Fibroblast of lung (primary cell): ENCODE measurements at regions not wholly inside any gene's neighbourhood (a gene's known extent, or its start where the extent isn't known, plus 50 kb on each side); places are given as distances from the start of the nearest gene placed in this dataset.

Experiments
- DNase-seq, 2 donors: peaks; one replicate each; pipeline versions ENCODE4 v3.0.0 to v3.0.0-alpha.2; 2010; ENCODE audit warnings: low read depth in 2 of 2
- H2AFZ ChIP-seq: 2 replicates; pipeline ENCODE4 v1.5.1; 2012; ENCODE audit warnings: low read length, control low read depth, inconsistent platforms
- H3K27ac ChIP-seq: 2 replicates; pipeline ENCODE4 v1.5.1; 2011; ENCODE audit warnings: low read length, control low read depth; ENCODE audit not compliant: insufficient read depth
- H3K27me3 ChIP-seq: 2 replicates; pipeline ENCODE4 v1.5.1; 2011; ENCODE audit warnings: mild to moderate bottlenecking, low read length; ENCODE audit not compliant: control insufficient read depth, insufficient read depth
- H3K36me3 ChIP-seq: 2 replicates; pipeline ENCODE4 v1.5.1; 2011; ENCODE audit warnings: low read length; ENCODE audit not compliant: control insufficient read depth, insufficient read depth
- H3K4me1 ChIP-seq: 2 replicates; pipeline ENCODE4 v1.5.1; 2011; ENCODE audit warnings: low read length; ENCODE audit not compliant: control insufficient read depth, insufficient read depth; ENCODE audit errors: extremely low read depth
- H3K4me2 ChIP-seq: 2 replicates; pipeline ENCODE4 v1.5.1; 2011; ENCODE audit warnings: low read length, control low read depth; ENCODE audit not compliant: insufficient read depth; ENCODE audit errors: extremely low read depth
- H3K4me3 ChIP-seq, 4 experiments: fragments of 200-600 bp in 1 of 4; sonication (generic) in 1 of 4; replicated peaks in 1 of 4; 2 replicates each; pipeline ENCODE4 v1.5.1; 2011 to 2016; ENCODE audit warnings: low read length in 4 of 4, low read depth in 3 of 4, mild to moderate bottlenecking in 3 of 4, control low read depth in 2 of 4, inconsistent platforms in 1 of 4, mixed read lengths in 1 of 4; ENCODE audit not compliant: insufficient read depth in 1 of 4; ENCODE audit errors: control extremely low read depth in 1 of 4
- H3K79me2 ChIP-seq: 2 replicates; pipeline ENCODE4 v1.5.1; 2012; ENCODE audit warnings: mild to moderate bottlenecking, low read length, inconsistent platforms; ENCODE audit not compliant: control insufficient read depth, insufficient read depth
- H3K9ac ChIP-seq: 2 replicates; pipeline ENCODE4 v1.5.1; 2011; ENCODE audit warnings: mild to moderate bottlenecking, low read length, control low read depth; ENCODE audit not compliant: insufficient read depth
- H3K9me3 ChIP-seq: 2 replicates; pipeline ENCODE4 v1.5.1; 2012; ENCODE audit warnings: low read depth, low read length; ENCODE audit not compliant: control insufficient read depth, insufficient read depth
- H4K20me1 ChIP-seq: 2 replicates; pipeline ENCODE4 v1.5.1; 2011; ENCODE audit warnings: low read length; ENCODE audit not compliant: control insufficient read depth, insufficient read depth; ENCODE audit errors: extremely low read depth
- EZH2 ChIP-seq: IDR thresholded peaks from 2 replicates; pipeline ENCODE4 v1.5.1; 2012; ENCODE audit warnings: low read length, control low read depth, mild to moderate bottlenecking; ENCODE audit errors: missing control alignments
- TF ChIP-seq, protein P1 (sequence below), 2 donors: IDR thresholded peaks in 1 of 2; conservative IDR thresholded peaks in 1 of 2; 1 replicate in 1 of 2; 2 replicates in 1 of 2; pipeline ENCODE4 v1.5.1; 2011 to 2012; ENCODE audit warnings: low read length in 2 of 2, control low read depth in 1 of 2, inconsistent platforms in 1 of 2, low read depth in 1 of 2, mild to moderate bottlenecking in 1 of 2

GRCh38 chrX:26670521-26670920 lies 454.6 kb downstream of the MAGEB5 start:
- no peak overlapping the region for H3K9ac ChIP-seq
- no peaks in the 10 kb centered on the region for H4K20me1 ChIP-seq
- no peak overlapping the region for H3K27ac ChIP-seq
- H3K36me3 ChIP-seq: no peaks in the 10 kb centered on the region
- H3K4me2 ChIP-seq: no peak overlapping the region
- H3K4me3 ChIP-seq: no peak overlapping the region
- no peaks in the 10 kb centered on the region for H3K4me1 ChIP-seq
- TF ChIP-seq, protein P1, sequence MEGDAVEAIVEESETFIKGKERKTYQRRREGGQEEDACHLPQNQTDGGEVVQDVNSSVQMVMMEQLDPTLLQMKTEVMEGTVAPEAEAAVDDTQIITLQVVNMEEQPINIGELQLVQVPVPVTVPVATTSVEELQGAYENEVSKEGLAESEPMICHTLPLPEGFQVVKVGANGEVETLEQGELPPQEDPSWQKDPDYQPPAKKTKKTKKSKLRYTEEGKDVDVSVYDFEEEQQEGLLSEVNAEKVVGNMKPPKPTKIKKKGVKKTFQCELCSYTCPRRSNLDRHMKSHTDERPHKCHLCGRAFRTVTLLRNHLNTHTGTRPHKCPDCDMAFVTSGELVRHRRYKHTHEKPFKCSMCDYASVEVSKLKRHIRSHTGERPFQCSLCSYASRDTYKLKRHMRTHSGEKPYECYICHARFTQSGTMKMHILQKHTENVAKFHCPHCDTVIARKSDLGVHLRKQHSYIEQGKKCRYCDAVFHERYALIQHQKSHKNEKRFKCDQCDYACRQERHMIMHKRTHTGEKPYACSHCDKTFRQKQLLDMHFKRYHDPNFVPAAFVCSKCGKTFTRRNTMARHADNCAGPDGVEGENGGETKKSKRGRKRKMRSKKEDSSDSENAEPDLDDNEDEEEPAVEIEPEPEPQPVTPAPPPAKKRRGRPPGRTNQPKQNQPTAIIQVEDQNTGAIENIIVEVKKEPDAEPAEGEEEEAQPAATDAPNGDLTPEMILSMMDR (conservative IDR thresholded peaks at IDR 0.05 in 1 of 2, IDR thresholded peaks at IDR 0.05 in 1 of 2; ENCODE audit: low read depth in 1 of 2, low read length in 2 of 2): no peak
- no peak for TF ChIP-seq EZH2
- no peak overlapping the region for H2AFZ ChIP-seq
- H3K27me3 ChIP-seq: no peaks in the 10 kb centered on the region
- H3K9me3 ChIP-seq: no peaks in the 10 kb centered on the region
- DNase-seq: no peak
- no peaks in the 10 kb centered on the region for H3K79me2 ChIP-seq

GRCh38 chrX:26664919-26665318 lies 448.9 kb downstream of the MAGEB5 start:
- Histone ChIP-seq H3K27ac (no peak overlapping the region), H3K36me3 (no peaks in the 10 kb centered on the region), H2AFZ (no peak overlapping the region), H3K27me3 (no peaks in the 10 kb centered on the region), H3K4me1 (no peaks in the 10 kb centered on the region), H3K79me2 (no peaks in the 10 kb centered on the region), H3K9me3 (no peaks in the 10 kb centered on the region), H3K9ac (no peak overlapping the region), H3K4me3 (no peak overlapping the region), H3K4me2 (no peak overlapping the region), H4K20me1 (no peaks in the 10 kb centered on the region)
- DNase-seq: no peak
- TF ChIP-seq EZH2: no peak

GRCh38 chrX:26653050-26653449 lies 437.1 kb downstream of the MAGEB5 start:
- Histone ChIP-seq H3K4me3 (no peak overlapping the region), H4K20me1 (no peaks in the 10 kb centered on the region), H3K9ac (no peak overlapping the region), H3K36me3 (no peaks in the 10 kb centered on the region), H3K9me3 (no peaks in the 10 kb centered on the region), H3K27ac (no peak overlapping the region), H2AFZ (no peak overlapping the region), H3K4me2 (no peak overlapping the region), H3K79me2 (no peaks in the 10 kb centered on the region), H3K4me1 (no peaks in the 10 kb centered on the region), H3K27me3 (no peaks in the 10 kb centered on the region)
- no peak for DNase-seq
- TF ChIP-seq, protein P1 (conservative IDR thresholded peaks at IDR 0.05 in 1 of 2, IDR thresholded peaks at IDR 0.05 in 1 of 2; ENCODE audit: low read depth in 1 of 2, low read length in 2 of 2): no peak
- no peak for TF ChIP-seq EZH2
